ENCODE measurements at regions not wholly inside any gene's neighbourhood (a gene's known extent, or its start where the extent isn't known, plus 50 kb on each side); places are given as distances from the start of the nearest gene placed in this dataset.
"Not testable (repeated sequence)": the region's sequence is repeated elsewhere in the genome, so short reads cannot be mapped to it uniquely, and the experiment has no call there.

- DNase-seq: no peak
These were observed 226.0 kb upstream of the PTGER4 start for GRCh38 chr5:40453689-40454088.

- no peak for DNase-seq
These were observed 226.7 kb upstream of the PTGER4 start for GRCh38 chr5:40452874-40453624.

GRCh38 chr5:40447438-40447837, 232.3 kb upstream of the PTGER4 start:
- no peak for DNase-seq

- DNase-seq: peak in 1 of 3 donors; percentile 31
These were observed 232.8 kb upstream of the PTGER4 start for GRCh38 chr5:40446910-40447309.

- no peak for DNase-seq
These were observed 237.4 kb upstream of the PTGER4 start for GRCh38 chr5:40442346-40442745.

- DNase-seq: no peak
These were observed 238.0 kb upstream of the PTGER4 start for GRCh38 chr5:40441733-40442132.

GRCh38 chr5:40440746-40441145, 239.0 kb upstream of the PTGER4 start:
- DNase-seq: no peak

GRCh38 chr5:40439103-40439502, 240.6 kb upstream of the PTGER4 start:
- DNase-seq: not testable (repeated sequence)

GRCh38 chr5:40438646-40439045, 241.1 kb upstream of the PTGER4 start:
- DNase-seq: not testable (repeated sequence)

- no peak for DNase-seq
These were observed 242.3 kb upstream of the PTGER4 start for GRCh38 chr5:40437452-40437861.

GRCh38 chr5:40436535-40437237, 243.0 kb upstream of the PTGER4 start:
- no peak for DNase-seq

- not testable (repeated sequence) for DNase-seq
These were observed 244.0 kb upstream of the PTGER4 start for GRCh38 chr5:40435706-40436105.

GRCh38 chr5:40432836-40433235, 246.9 kb upstream of the PTGER4 start:
- no peak for DNase-seq

GRCh38 chr5:40431734-40432133, 248.0 kb upstream of the PTGER4 start:
- DNase-seq: no peak

GRCh38 chr5:40430101-40430710, 249.5 kb upstream of the PTGER4 start:
- no peak for DNase-seq

- DNase-seq: peak in 1 of 3 donors; percentile 29
These were observed 250.2 kb upstream of the PTGER4 start for GRCh38 chr5:40429258-40430100.

GRCh38 chr5:40428815-40429214, 250.9 kb upstream of the PTGER4 start:
- DNase-seq: no peak

GRCh38 chr5:40428126-40428525, 251.6 kb upstream of the PTGER4 start:
- DNase-seq: no peak

GRCh38 chr5:40417046-40417810, 262.5 kb upstream of the PTGER4 start:
- DNase-seq: not testable (repeated sequence)

- no peak for DNase-seq
These were observed 263.1 kb upstream of the PTGER4 start for GRCh38 chr5:40416588-40416987.

- no peak for DNase-seq
These were observed 263.6 kb upstream of the PTGER4 start for GRCh38 chr5:40416098-40416497.
